ENCODE measurements at regions not wholly inside any gene's neighbourhood (a gene's known extent, or its start where the extent isn't known, plus 50 kb on each side); places are given as distances from the start of the nearest gene placed in this dataset.

DNA sequence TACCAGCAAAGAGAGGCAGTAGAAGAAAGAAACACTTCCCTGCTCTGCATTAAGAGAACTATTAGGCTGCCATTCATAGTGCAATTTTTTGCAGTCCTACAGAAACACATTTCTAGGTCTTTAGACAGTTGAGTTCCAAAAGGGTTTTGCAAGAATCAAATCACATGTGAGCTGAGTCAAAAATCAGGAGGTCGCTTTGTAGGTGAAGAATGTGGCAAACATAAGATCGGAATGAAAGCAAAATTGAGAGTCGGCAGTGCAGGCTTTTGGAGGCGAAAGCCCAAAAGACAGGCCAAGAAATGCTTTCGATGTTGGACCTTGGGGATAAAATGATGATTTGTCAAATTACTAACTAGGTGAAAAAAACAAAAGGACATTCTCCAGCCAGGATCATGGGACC, 213.5 kb upstream of the NRIP1 start:
- Histone ChIP-seq H3K9me3 (replicated peaks in 1 of 11) (peaks cover 8 to 19% (median 15%) of the 10 kb centered on the region in 11 experiments; a peak in 19 of 22 replicates), H3K36me3 (no peaks in the 10 kb centered on the region), H4K20me1 (no peaks in the 10 kb centered on the region), H3K9ac (no peak overlapping the region), H3K4me1 (no peaks in the 10 kb centered on the region), H3K4me3 (no peak overlapping the region), H3K27me3 (no peaks in the 10 kb centered on the region), H3K27ac (no peak overlapping the region), H3K4me2 (no peak overlapping the region)
- no peak for TF ChIP-seq Cebpa-rat (IDR thresholded peaks at IDR 0.05)

DNA sequence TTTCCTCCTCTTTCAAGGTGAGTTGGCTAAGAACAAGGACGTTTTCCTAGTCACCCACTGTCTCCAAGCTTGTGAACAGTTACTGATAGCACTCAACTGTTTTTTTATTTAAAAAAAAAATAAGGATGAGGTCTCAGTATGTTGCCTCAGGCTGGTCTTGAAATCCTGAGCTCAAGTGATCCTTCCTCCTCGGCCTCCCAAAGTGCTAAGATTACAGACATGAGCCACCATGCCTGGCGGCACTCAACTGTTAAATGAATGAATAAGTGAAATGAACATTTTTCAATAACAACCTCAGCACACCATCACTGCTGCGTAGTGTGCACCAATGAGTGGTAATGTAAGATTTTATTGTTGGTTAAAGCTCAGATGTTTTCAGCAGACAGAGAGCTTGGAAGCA, 214.1 kb upstream of the NRIP1 start:
- no peak for TF ChIP-seq Cebpa-rat (IDR thresholded peaks at IDR 0.05)
- Histone ChIP-seq H3K27ac (no peak overlapping the region), H3K9ac (no peak overlapping the region), H3K27me3 (no peaks in the 10 kb centered on the region), H3K4me2 (no peak overlapping the region), H3K9me3 (replicated peaks in 1 of 11) (peaks cover 8 to 19% (median 15%) of the 10 kb centered on the region in 11 experiments; a peak in 19 of 22 replicates), H3K4me3 (no peak overlapping the region), H3K4me1 (no peaks in the 10 kb centered on the region), H4K20me1 (no peaks in the 10 kb centered on the region), H3K36me3 (no peaks in the 10 kb centered on the region)

DNA sequence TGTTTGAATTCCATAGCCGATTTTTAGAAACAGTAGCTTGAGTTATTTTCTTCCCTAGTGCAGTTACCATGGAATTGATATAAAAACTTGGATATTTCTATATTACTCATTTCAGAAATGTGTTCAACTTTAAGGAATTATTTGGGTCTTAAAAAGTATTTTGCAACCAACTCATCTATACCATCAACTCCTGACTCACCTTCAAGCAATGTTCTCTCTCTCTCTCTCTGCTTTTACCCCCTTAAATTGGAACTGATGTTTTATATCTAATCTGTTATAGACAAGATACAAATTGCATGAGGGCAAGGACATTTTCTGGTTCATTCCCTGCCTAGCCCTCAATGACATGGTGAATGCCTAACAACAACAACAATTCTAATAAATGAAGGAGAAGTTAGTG, 214.7 kb upstream of the NRIP1 start:
- H3K4me2 ChIP-seq, result no peak overlapping the region
- H3K4me1 ChIP-seq, result no peaks in the 10 kb centered on the region
- H4K20me1 ChIP-seq, result no peaks in the 10 kb centered on the region
- no peak for TF ChIP-seq Cebpa-rat (IDR thresholded peaks at IDR 0.05)
- no peak overlapping the region for H3K4me3 ChIP-seq
- H3K27me3 ChIP-seq, result no peaks in the 10 kb centered on the region
- H3K9me3 ChIP-seq (replicated peaks in 1 of 11), result peaks cover 8 to 25% (median 18%) of the 10 kb centered on the region in 11 experiments; a peak in 19 of 22 replicates
- H3K9ac ChIP-seq, result no peak overlapping the region
- H3K27ac ChIP-seq, result no peak overlapping the region
- no peaks in the 10 kb centered on the region for H3K36me3 ChIP-seq

DNA sequence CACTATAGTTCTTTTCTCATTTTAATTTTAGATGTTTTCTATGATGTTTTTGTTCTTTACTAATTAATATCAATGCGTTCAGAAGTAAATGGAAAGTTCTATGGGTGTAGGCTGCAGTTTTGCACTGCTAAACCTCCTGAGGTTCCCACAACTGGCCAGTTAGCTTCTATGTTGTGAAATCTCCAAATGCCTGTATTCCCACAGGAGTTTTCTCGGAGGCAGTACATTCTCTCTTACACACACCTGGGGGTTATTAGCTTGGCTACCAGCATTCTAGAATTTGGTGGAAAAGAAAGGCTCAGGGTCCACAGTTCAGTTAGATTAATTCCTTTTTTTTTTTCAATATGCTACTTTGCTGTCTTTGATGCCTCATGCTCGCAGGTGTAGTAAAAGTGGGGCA, 216.9 kb upstream of the NRIP1 start:
- Histone ChIP-seq H4K20me1 (no peaks in the 10 kb centered on the region), H3K4me1 (no peaks in the 10 kb centered on the region), H3K27me3 (no peaks in the 10 kb centered on the region; a peak in 1 of 22 replicates), H3K36me3 (no peaks in the 10 kb centered on the region), H3K9ac (no peak overlapping the region), H3K9me3 (replicated peaks in 1 of 11) (peaks cover 8 to 31% (median 18%) of the 10 kb centered on the region in 11 experiments; a peak in 19 of 22 replicates), H3K4me2 (no peak overlapping the region), H3K27ac (no peak overlapping the region), H3K4me3 (no peak overlapping the region)
- TF ChIP-seq Cebpa-rat (IDR thresholded peaks at IDR 0.05), result no peak

DNA sequence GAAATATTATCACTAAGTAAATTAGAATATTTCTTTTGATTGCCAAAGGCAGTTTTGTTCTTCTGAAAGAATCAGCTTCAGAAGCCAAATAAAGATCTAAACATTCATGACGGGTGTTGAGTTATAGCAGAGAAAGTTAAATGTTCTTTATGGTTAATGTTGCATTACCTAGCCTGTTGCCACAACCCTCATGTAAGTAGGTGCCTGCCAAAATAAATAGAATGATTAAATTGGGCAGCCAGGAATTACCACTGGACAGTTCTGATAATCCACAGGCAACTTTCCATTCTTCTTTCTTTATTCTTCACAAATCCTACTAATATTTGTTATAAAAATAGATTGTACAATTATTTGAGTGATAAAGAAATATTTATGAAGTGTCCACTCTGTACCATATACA, 217.9 kb upstream of the NRIP1 start:
- no peak for TF ChIP-seq Cebpa-rat (IDR thresholded peaks at IDR 0.05)
- Histone ChIP-seq H3K27me3 (no peaks in the 10 kb centered on the region; a peak in 1 of 22 replicates), H3K4me3 (no peak overlapping the region), H3K9ac (no peak overlapping the region), H4K20me1 (no peaks in the 10 kb centered on the region), H3K36me3 (no peaks in the 10 kb centered on the region), H3K4me2 (no peak overlapping the region), H3K27ac (no peak overlapping the region), H3K9me3 (replicated peaks in 1 of 11) (peaks cover 8 to 31% (median 18%) of the 10 kb centered on the region in 11 experiments; a peak in 19 of 22 replicates), H3K4me1 (no peaks in the 10 kb centered on the region)

DNA sequence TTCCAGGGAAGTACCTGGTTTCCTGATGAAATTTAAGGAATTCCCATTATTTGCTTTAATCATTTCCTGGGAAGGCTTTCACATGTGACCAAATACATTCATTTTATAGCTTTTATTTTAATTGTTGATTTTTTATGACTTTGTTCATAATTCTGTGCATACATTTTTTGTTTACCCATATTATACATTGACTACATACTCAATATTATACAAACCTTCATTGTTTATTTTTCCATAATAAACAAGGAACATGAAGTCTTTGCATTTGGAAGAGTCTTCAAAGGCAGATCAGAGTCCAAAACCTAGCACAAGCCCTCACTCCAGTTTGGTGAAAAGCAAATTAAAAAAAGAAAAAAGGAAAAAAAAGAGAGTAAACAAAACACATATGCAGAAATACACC, 218.3 kb upstream of the NRIP1 start:
- Histone ChIP-seq H3K4me2 (no peak overlapping the region), H3K9ac (no peak overlapping the region), H3K27ac (no peak overlapping the region), H4K20me1 (no peaks in the 10 kb centered on the region), H3K36me3 (no peaks in the 10 kb centered on the region), H3K27me3 (no peaks in the 10 kb centered on the region; a peak in 1 of 22 replicates), H3K4me1 (no peaks in the 10 kb centered on the region), H3K9me3 (replicated peaks in 1 of 11) (peaks cover 8 to 31% (median 19%) of the 10 kb centered on the region in 11 experiments; a peak in 19 of 22 replicates), H3K4me3 (no peak overlapping the region)
- no peak for TF ChIP-seq Cebpa-rat (IDR thresholded peaks at IDR 0.05)

DNA sequence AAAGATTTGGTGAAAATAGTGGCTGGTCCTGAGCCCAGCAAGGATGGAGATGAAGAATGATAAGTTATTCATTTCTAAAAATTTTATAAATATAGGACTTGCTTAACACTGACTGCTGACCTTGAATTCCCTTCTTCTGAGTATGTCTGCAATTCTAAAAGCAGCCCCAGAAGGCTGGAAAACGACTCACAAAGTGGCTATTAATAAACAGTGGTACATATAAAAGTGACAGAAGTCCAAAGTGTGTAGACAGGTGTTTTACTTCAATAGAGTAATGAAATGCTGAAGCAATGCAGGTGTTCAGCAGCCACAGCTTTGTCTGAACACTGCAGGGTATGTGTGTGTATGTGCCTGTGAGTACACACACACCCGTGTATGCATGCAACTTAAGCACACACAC, 219.0 kb upstream of the NRIP1 start:
- Histone ChIP-seq H3K4me3 (no peak overlapping the region), H4K20me1 (no peaks in the 10 kb centered on the region), H3K27ac (no peak overlapping the region), H3K9me3 (replicated peaks in 1 of 11) (peaks cover 8 to 31% (median 19%) of the 10 kb centered on the region in 11 experiments; a peak in 19 of 22 replicates), H3K36me3 (no peaks in the 10 kb centered on the region), H3K4me1 (no peaks in the 10 kb centered on the region), H3K27me3 (no peaks in the 10 kb centered on the region; a peak in 1 of 22 replicates), H3K9ac (no peak overlapping the region), H3K4me2 (no peak overlapping the region)
- no peak for TF ChIP-seq Cebpa-rat (IDR thresholded peaks at IDR 0.05)

DNA sequence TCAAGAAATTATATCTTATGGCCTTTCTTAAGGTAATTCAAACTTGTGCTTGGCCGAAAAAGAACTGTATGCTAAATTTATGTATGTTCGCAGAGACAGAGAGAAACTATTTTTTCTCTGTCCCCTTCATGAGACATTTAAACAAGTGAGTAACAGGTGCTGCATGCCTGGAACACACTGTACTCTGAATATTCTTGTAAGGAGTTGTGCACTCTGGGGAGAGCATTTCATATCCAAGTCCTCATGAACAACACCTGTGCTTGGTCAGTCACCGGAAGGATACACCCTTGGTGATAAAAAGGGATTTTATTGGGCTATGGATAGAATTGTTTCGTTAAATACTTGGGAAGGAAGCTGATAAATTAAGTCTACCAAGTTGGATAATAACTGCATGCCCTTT, 220.8 kb upstream of the NRIP1 start:
- TF ChIP-seq Cebpa-rat (IDR thresholded peaks at IDR 0.05), result no peak
- H3K4me1 ChIP-seq, result 0 out of 20 replicates have a peak, but pooled peaks cover 0 to 4% (median 0%) of the 10 kb centered on the region in 10 experiments
- no peak overlapping the region for H3K27ac ChIP-seq
- H3K9ac ChIP-seq, result no peak overlapping the region
- H3K9me3 ChIP-seq (replicated peaks in 1 of 11), result peaks cover 8 to 39% (median 27%) of the 10 kb centered on the region in 11 experiments; a peak in 20 of 22 replicates
- H4K20me1 ChIP-seq, result no peaks in the 10 kb centered on the region
- H3K4me3 ChIP-seq, result no peak overlapping the region
- H3K36me3 ChIP-seq, result no peaks in the 10 kb centered on the region
- H3K27me3 ChIP-seq, result no peaks in the 10 kb centered on the region; a peak in 1 of 22 replicates
- no peak overlapping the region for H3K4me2 ChIP-seq

DNA sequence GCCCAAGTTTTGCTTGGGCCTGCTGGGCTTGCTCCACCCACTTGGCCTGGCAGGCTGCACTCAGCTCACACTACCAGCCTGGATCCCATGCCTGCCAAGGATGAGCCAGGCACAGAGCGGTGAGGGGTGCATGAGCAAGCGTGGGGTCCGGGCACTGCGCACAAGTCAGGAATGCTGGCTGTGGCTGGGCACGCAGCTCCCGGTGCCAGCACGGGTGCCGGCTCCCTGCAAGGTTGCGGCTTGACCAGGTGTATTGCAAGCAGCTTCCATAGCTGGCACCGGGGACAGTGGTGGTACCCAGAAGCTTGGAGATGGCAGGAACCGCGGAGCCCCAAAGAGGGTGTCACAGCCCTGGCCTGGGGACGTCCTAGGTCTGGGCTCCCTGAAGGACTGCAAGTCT, 224.4 kb upstream of the NRIP1 start:
- no peaks in the 10 kb centered on the region for H4K20me1 ChIP-seq
- peaks cover 0 to 33% (median 15%) of the 10 kb centered on the region in 11 experiments; a peak in 14 of 22 replicates for H3K9me3 ChIP-seq (replicated peaks in 1 of 11)
- no peaks in the 10 kb centered on the region; a peak in 1 of 22 replicates for H3K27me3 ChIP-seq
- H3K4me2 ChIP-seq, result no peak overlapping the region
- no peak overlapping the region for H3K4me3 ChIP-seq
- no peak for TF ChIP-seq Cebpa-rat (IDR thresholded peaks at IDR 0.05)
- H3K4me1 ChIP-seq, result 0 out of 20 replicates have a peak, but pooled peaks cover 0 to 4% (median 0%) of the 10 kb centered on the region in 10 experiments
- no peak overlapping the region for H3K9ac ChIP-seq
- H3K27ac ChIP-seq, result no peak overlapping the region
- H3K36me3 ChIP-seq, result no peaks in the 10 kb centered on the region
